Uterus (tissue), 2 donors: ENCODE measurements at regions not wholly inside any gene's neighbourhood (a gene's known extent, or its start where the extent isn't known, plus 50 kb on each side); places are given as distances from the start of the nearest gene placed in this dataset.

ENCODE experiments used
- POLR2A ChIP-seq, 2 donors: fragments of 450-650 bp; IDR thresholded peaks; one replicate each; pipeline ENCODE4 v1.6.1; 2016; ENCODE audit warnings: antibody characterized with exemption in 2 of 2, mild to moderate bottlenecking in 1 of 2, moderate library complexity in 1 of 2
- TF ChIP-seq, protein P1 (sequence below), 4 experiments: fragments of 200-600 bp in 2 of 4; fragments of 450-650 bp in 2 of 4; sonication (generic) in 2 of 4; IDR thresholded peaks; one replicate each; pipeline ENCODE4 v1.5.1; 2016 to 2019; ENCODE audit warnings: antibody characterized with exemption in 4 of 4, mild to moderate bottlenecking in 2 of 4, moderate library complexity in 1 of 4

DNA sequence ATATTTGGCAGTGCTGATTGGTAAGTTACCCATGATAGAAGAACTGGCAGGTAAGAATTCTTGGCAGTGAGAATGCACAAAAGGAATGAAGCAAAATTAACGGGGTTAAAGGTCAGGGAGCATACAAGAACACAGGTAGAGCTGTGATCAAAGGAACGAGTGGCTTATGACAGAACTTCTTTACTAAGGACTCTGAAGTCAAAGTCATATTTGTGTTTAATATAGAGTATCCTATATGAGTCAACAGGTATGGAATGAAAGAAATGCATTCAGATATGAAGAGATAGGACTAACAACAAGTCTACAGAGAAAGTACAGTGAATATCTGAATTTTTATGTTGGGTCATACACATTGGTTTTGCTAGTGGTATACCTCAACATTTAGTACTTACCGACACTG, 209.0 kb upstream of the CITED2 start:
- TF ChIP-seq, protein P1, sequence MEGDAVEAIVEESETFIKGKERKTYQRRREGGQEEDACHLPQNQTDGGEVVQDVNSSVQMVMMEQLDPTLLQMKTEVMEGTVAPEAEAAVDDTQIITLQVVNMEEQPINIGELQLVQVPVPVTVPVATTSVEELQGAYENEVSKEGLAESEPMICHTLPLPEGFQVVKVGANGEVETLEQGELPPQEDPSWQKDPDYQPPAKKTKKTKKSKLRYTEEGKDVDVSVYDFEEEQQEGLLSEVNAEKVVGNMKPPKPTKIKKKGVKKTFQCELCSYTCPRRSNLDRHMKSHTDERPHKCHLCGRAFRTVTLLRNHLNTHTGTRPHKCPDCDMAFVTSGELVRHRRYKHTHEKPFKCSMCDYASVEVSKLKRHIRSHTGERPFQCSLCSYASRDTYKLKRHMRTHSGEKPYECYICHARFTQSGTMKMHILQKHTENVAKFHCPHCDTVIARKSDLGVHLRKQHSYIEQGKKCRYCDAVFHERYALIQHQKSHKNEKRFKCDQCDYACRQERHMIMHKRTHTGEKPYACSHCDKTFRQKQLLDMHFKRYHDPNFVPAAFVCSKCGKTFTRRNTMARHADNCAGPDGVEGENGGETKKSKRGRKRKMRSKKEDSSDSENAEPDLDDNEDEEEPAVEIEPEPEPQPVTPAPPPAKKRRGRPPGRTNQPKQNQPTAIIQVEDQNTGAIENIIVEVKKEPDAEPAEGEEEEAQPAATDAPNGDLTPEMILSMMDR (IDR thresholded peaks at IDR 0.05), result no peak
- no peak for TF ChIP-seq POLR2A (IDR thresholded peaks at IDR 0.05)
